GM12891 (cell line): ENCODE measurements at regions not wholly inside any gene's neighbourhood (a gene's known extent, or its start where the extent isn't known, plus 50 kb on each side); places are given as distances from the start of the nearest gene placed in this dataset.

Experiments used
- POLR2A ChIP-seq: IDR thresholded peaks from 2 replicates; pipeline ENCODE4 v1.6.1; 2011; ENCODE audit warnings: low read depth, low read length, control low read depth
- POLR2AphosphoS5 ChIP-seq: IDR thresholded peaks from 2 replicates; pipeline ENCODE4 v1.6.1; 2011; ENCODE audit warnings: low read depth, low read length, control low read depth

- TF ChIP-seq POLR2AphosphoS5 (no peak), POLR2A (no peak)
Observed at GRCh38 chr12:127649961-127650360, 617.0 kb upstream of the TMEM132C start.
